GM12878 (cell line): ENCODE measurements at regions not wholly inside any gene's neighbourhood (a gene's known extent, or its start where the extent isn't known, plus 50 kb on each side); places are given as distances from the start of the nearest gene placed in this dataset.

Experiments used
- ATAC-seq: fragments of 200-7000 bp; cut with Tn5 transposase; 3 replicates; pipeline ENCODE4 v1.9.1; 2020; ENCODE audit warnings: mild to moderate bottlenecking, moderate library complexity
- BruUV-seq: library from RNA; stranded (reverse); fragments of 400-500 nt; replicated peaks from 2 replicates; lab custom pipeline; 2021; lab: Mats Ljungman, UMichigan
- CTCF ChIA-PET: fragments of 300-600 bp; sonication (Branson Sonifier 250); formaldehyde crosslinking; extraction: SDS; loops from one replicate; lab custom pipeline; 2021; ENCODE audit warnings: inconsistent platforms; lab: Yijun Ruan, JAX
- POLR2A ChIA-PET: fragments of 350-600 bp; formaldehyde crosslinking; extraction: SDS; loops from one replicate; lab custom pipeline; 2021; ENCODE audit warnings: inconsistent platforms; lab: Charles Lee
- RAD21 ChIA-PET: fragments of 300-600 bp; sonication (Branson Sonifier 250); formaldehyde crosslinking; loops from one replicate; lab custom pipeline; 2023; ENCODE audit warnings: antibody characterized with exemption; ENCODE audit not compliant: unreplicated experiment; lab: Charles Lee
- SMC1A ChIA-PET: fragments of 300-600 bp; sonication (Branson Sonifier 250); formaldehyde crosslinking; loops from one replicate; lab custom pipeline; 2023; ENCODE audit not compliant: unreplicated experiment, uncharacterized antibody; lab: Charles Lee
- DNase-seq: peaks from one replicate; pipeline ENCODE4 v3.0.0-alpha.2; 2011; ENCODE audit warnings: low read depth, low spot score
- FAIRE-seq: peaks from 3 replicates; lab custom pipeline; 2011; peaks lifted over from hg19 to GRCh38; lab: Jason Lieb, UNC
- H2AFZ ChIP-seq: 2 replicates; pipeline ENCODE4 v1.6.0; 2011; ENCODE audit warnings: low read depth, low read length, control low read depth; ENCODE audit not compliant: control insufficient read depth
- H3K27ac ChIP-seq: 2 replicates; pipeline ENCODE4 v1.5.1; 2011; ENCODE audit warnings: control low read depth; ENCODE audit not compliant: control insufficient read depth, insufficient read depth
- H3K27me3 ChIP-seq, 2 experiments: replicated peaks in 1 of 2; 2 replicates each; pipeline versions ENCODE4 v1.6.0 to v1.6.1; 2011; ENCODE audit warnings: low read length in 1 of 2; ENCODE audit not compliant: control insufficient read depth in 2 of 2, insufficient read depth in 2 of 2
- H3K36me3 ChIP-seq, 2 experiments: 2 replicates each; pipeline ENCODE4 v1.5.1; 2011; ENCODE audit warnings: low read length in 1 of 2; ENCODE audit not compliant: control insufficient read depth in 2 of 2, insufficient read depth in 2 of 2
- H3K4me1 ChIP-seq: 2 replicates; pipeline ENCODE4 v1.6.1; 2011; ENCODE audit warnings: mild to moderate bottlenecking, low read length, moderate library complexity, mixed read lengths; ENCODE audit not compliant: control insufficient read depth, insufficient read depth
- H3K4me2 ChIP-seq: 2 replicates; pipeline ENCODE4 v1.6.0; 2011; ENCODE audit warnings: control low read depth; ENCODE audit not compliant: control insufficient read depth, insufficient read depth
- H3K4me3 ChIP-seq: fragments of 200-600 bp; sonication (generic); 2 replicates; pipeline ENCODE4 v1.5.1; 2016
- H3K79me2 ChIP-seq: 2 replicates; pipeline ENCODE4 v1.6.0; 2011; ENCODE audit warnings: low read length; ENCODE audit not compliant: control insufficient read depth, insufficient read depth
- H3K9ac ChIP-seq: 2 replicates; pipeline ENCODE4 v1.8.0; 2011; ENCODE audit warnings: low read length, control low read depth, mixed read lengths; ENCODE audit not compliant: control insufficient read depth, insufficient read depth
- H3K9me3 ChIP-seq: replicated peaks from 3 replicates; pipeline ENCODE4 v1.5.1; 2011; ENCODE audit warnings: mild to moderate bottlenecking, low read length; ENCODE audit not compliant: control insufficient read depth, insufficient read depth
- H4K20me1 ChIP-seq: 2 replicates; pipeline ENCODE4 v1.6.0; 2011; ENCODE audit not compliant: control insufficient read depth, insufficient read depth
- ATF2 ChIP-seq: IDR thresholded peaks from 2 replicates; pipeline ENCODE4 v1.6.1; 2012; ENCODE audit warnings: low read length, inconsistent platforms
- CREM ChIP-seq: IDR thresholded peaks from 2 replicates; pipeline ENCODE4 v1.6.1; 2014; ENCODE audit warnings: antibody characterized with exemption, low read depth
- E2F8 ChIP-seq: fragments of 450-650 bp; IDR thresholded peaks from 2 replicates; pipeline ENCODE4 v1.6.1; 2018; ENCODE audit warnings: mild to moderate bottlenecking, low read depth, moderate library complexity; ENCODE audit not compliant: partially characterized antibody
- EP300 ChIP-seq, 2 experiments: fragments of 150-350 bp in 1 of 2; IDR thresholded peaks; 2 replicates each; pipeline ENCODE4 v1.6.1; 2011 to 2012; ENCODE audit warnings: low read depth in 2 of 2, low read length in 2 of 2, borderline replicate concordance in 1 of 2, improper control_type of control experiment in 1 of 2, inconsistent platforms in 1 of 2; ENCODE audit not compliant: control insufficient read depth in 1 of 2
- HDGF ChIP-seq: fragments of 450-650 bp; IDR thresholded peaks from 2 replicates; pipeline ENCODE4 v1.6.1; 2016; ENCODE audit warnings: antibody characterized with exemption
- KDM1A ChIP-seq: fragments of 200-600 bp; sonication (generic); IDR thresholded peaks from 2 replicates; pipeline ENCODE4 v1.6.1; 2016; ENCODE audit warnings: borderline replicate concordance
- PML ChIP-seq: IDR thresholded peaks from 2 replicates; pipeline ENCODE4 v1.6.1; 2012; ENCODE audit warnings: low read length, inconsistent platforms
- WGBS: methylation state at CpG from one replicate; pipeline ENCODE4 v1.1.6; 2016; ENCODE audit warnings: low lambda C conversion rate; ENCODE audit not compliant: insufficient replicate concordance, insufficient coverage; ENCODE audit errors: missing lambda C conversion rate; 5-methylcytosine and 5-hydroxymethylcytosine counted together
- in situ Hi-C: fragments of 300-500 bp; cut with MboI; formaldehyde crosslinking; loops from 9 replicates; pipeline ENCODE4 v1.14.3; 2018; ENCODE audit warnings: mixed read lengths
- intact Hi-C: fragments of 100-400 bp; cut with micrococcal nuclease; formaldehyde crosslinking; loops from one replicate; pipeline ENCODE4 v1.14.2; 2022; ENCODE audit not compliant: unreplicated experiment

- CTCF ChIA-PET = interaction anchor here (1.5 kb wide), 1 partner anchor 59 kb away, joined by 4 read pairs; no protein-coding TSS in a partner anchor
- Histone ChIP-seq H3K4me2 (no peak overlapping the region), H3K4me1 (peaks cover 8% of the 10 kb centered on the region), H3K27me3 (no peaks in the 10 kb centered on the region), H3K36me3 (no peaks in the 10 kb centered on the region), H2AFZ (no peak overlapping the region), H4K20me1 (no peaks in the 10 kb centered on the region), H3K9ac (no peak overlapping the region), H3K9me3 (no peaks in the 10 kb centered on the region; the same call in 1 of the 3 replicates), H3K79me2 (no peaks in the 10 kb centered on the region), H3K27ac (no peak overlapping the region), H3K4me3 (no peak overlapping the region)
- BruUV-seq = no TSS peak
- SMC1A ChIA-PET = no interaction called here
- RAD21 ChIA-PET = no interaction called here
- intact Hi-C loops (no loop called here), in situ Hi-C loops (no loop called here)
- ATAC-seq (no peak), DNase-seq (no peak), FAIRE-seq (no peak)
- POLR2A ChIA-PET = no interaction called here
- 78% methylated on average over 11 of the region's 11 CpGs for WGBS
- TF ChIP-seq HDGF (no peak), PML (no peak), EP300 (IDR thresholded peaks at IDR 0.05; ENCODE audit: borderline replicate concordance in 1 of 2, control insufficient read depth in 1 of 2, low read depth in 2 of 2, low read length in 2 of 2) (no peak), CREM (no peak), ATF2 (no peak), E2F8 (no peak), KDM1A (no peak)
Measured at GRCh38 chr7:73966941-73967831, 60.8 kb upstream of the ELN start.
